ENCODE measurements at regions not wholly inside any gene's neighbourhood (a gene's known extent, or its start where the extent isn't known, plus 50 kb on each side); places are given as distances from the start of the nearest gene placed in this dataset.

DNA sequence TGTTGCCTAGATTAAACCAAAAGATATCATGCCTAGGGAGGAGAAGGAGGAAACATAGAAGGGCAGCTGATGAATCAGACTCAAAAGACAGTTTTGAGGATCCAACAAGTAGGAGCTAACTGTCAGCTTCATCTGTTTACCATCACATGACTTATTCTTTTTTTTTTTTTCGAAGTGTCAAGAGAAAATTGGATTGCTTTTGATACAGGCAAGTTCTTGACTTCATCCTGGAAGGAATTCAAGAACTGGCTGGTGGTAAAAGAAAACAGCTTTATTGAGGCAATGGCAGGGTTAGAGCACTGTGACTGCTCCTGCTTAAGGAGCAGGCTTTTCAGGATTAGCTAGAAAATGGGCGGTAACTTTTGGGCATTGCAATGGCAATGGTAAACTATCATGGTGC lies 227.5 kb upstream of the KCNMB2 start:
- Histone ChIP-seq H3K4me3 (ENCODE audit: extremely low read depth in 1 of 4, insufficient read depth in 2 of 4, low read depth in 3 of 4, low read length in 4 of 4) (no peak overlapping the region), H3K4me2 (ENCODE audit: insufficient read depth in 1 of 2, low read depth in 2 of 2, low read length in 2 of 2) (no peak overlapping the region), H4K8ac (ENCODE audit: extremely low read depth, insufficient read depth, low read length) (no peak overlapping the region), H3K79me2 (ENCODE audit: control insufficient read depth in 1 of 2, insufficient read depth in 2 of 2, low read length in 2 of 2) (no peaks in the 10 kb centered on the region), H3K23me2 (ENCODE audit: low read depth, low read length) (no peaks in the 10 kb centered on the region), H3K27me3 (replicated peaks in 1 of 4; ENCODE audit: control insufficient read depth in 3 of 4, extremely low read depth in 1 of 4, insufficient read depth in 3 of 4, low read length in 3 of 4) (no peaks in the 10 kb centered on the region), H3K56ac (replicated peaks; ENCODE audit: insufficient read length, low read depth, low read length) (no peak overlapping the region), H3K18ac (ENCODE audit: extremely low read depth, low read length) (no peak overlapping the region), H2BK15ac (ENCODE audit: low read length) (no peak overlapping the region), H3K14ac (ENCODE audit: insufficient read length) (no peak overlapping the region), H2BK120ac (replicated peaks; ENCODE audit: low read depth, low read length) (no peak overlapping the region), H3K27ac (ENCODE audit: low read depth, low read length) (no peak overlapping the region), H2BK12ac (ENCODE audit: low read depth, low read length) (no peak overlapping the region), H3K79me1 (ENCODE audit: low read depth, low read length) (no peaks in the 10 kb centered on the region), H3K9ac (replicated peaks in 1 of 4; ENCODE audit: extremely low read depth in 1 of 4, low read depth in 3 of 4, low read length in 3 of 4) (no peak overlapping the region), H3K4me1 (replicated peaks in 1 of 4; ENCODE audit: control insufficient read depth in 3 of 4, insufficient read depth in 4 of 4, low read length in 3 of 4) (no peaks in the 10 kb centered on the region), H3K9me3 (ENCODE audit: insufficient read depth in 2 of 2, low read depth in 1 of 2, low read length in 1 of 2) (no peaks in the 10 kb centered on the region), H3K36me3 (ENCODE audit: control insufficient read depth in 2 of 4, insufficient read depth in 4 of 4, low read length in 3 of 4) (no peaks in the 10 kb centered on the region), H2BK20ac (ENCODE audit: low read length) (no peak overlapping the region), H2AFZ (ENCODE audit: low read length) (no peak overlapping the region), H3K4ac (replicated peaks; ENCODE audit: insufficient read length, low read depth, low read length) (no peak overlapping the region), H4K5ac (ENCODE audit: insufficient read length, low read depth, low read length) (no peak overlapping the region), H2AK5ac (ENCODE audit: low read depth, low read length) (no peak overlapping the region), H4K91ac (replicated peaks; ENCODE audit: insufficient read length, low read length) (no peak overlapping the region), H3K23ac (ENCODE audit: insufficient read length) (no peak overlapping the region), H2BK5ac (ENCODE audit: low read depth, low read length) (no peak overlapping the region), H4K20me1 (replicated peaks in 1 of 2; ENCODE audit: control insufficient read depth in 1 of 2, insufficient read depth in 2 of 2, low read length in 2 of 2) (no peaks in the 10 kb centered on the region)
- DNase-seq (ENCODE audit: low read depth in 1 of 2, low spot score in 2 of 2) (no peak), FAIRE-seq (no peak)
- ChIA-PET POLR2A (ENCODE audit: partially characterized antibody) (no interaction called here), CTCF (ENCODE audit: partially characterized antibody) (interaction anchor here (0.6 kb wide), 1 partner anchor 451 kb away, joined by 4 read pairs; no protein-coding TSS in a partner anchor)
- WGBS, 2 experiments (ENCODE audit: extremely low coverage in 1 of 2, insufficient coverage in 1 of 2, insufficient read length in 1 of 2, insufficient replicate concordance in 2 of 2, low coverage in 1 of 2, low lambda C conversion rate in 2 of 2, missing lambda C conversion rate in 1 of 2) = 90% methylated on average over 2 of the region's 2 CpGs; no CpG with 5 or more reads in 1 of the 2 experiments
- TF ChIP-seq TCF12 (IDR thresholded peaks at IDR 0.05; ENCODE audit: low read depth, low read length) (no peak), EGR1 (IDR thresholded peaks at IDR 0.05; ENCODE audit: borderline replicate concordance, low read depth, low read length) (no peak), CBX5 (IDR thresholded peaks at IDR 0.05; ENCODE audit: low read depth, low read length) (no peak), CHD1 (IDR thresholded peaks at IDR 0.05; ENCODE audit: low read depth, low read length) (no peak), YY1 (IDR thresholded peaks at IDR 0.05; ENCODE audit: low read depth, low read length) (no peak), SRF (IDR thresholded peaks at IDR 0.05; ENCODE audit: low read depth, low read length) (no peak), BRCA1 (IDR thresholded peaks at IDR 0.05; ENCODE audit: low read depth, low read length) (no peak), SAP30 (IDR thresholded peaks at IDR 0.05; ENCODE audit: insufficient read depth, insufficient replicate concordance, low read length) (no peak), POLR2A (IDR thresholded peaks at IDR 0.05; ENCODE audit: control extremely low read depth in 1 of 2, low read depth in 2 of 2, low read length in 2 of 2) (no peak), HDAC6 (IDR thresholded peaks at IDR 0.05; ENCODE audit: low read depth, low read length) (no peak), ASH2L (IDR thresholded peaks at IDR 0.05; ENCODE audit: low read length) (no peak), CHD2 (IDR thresholded peaks at IDR 0.05; ENCODE audit: low read length) (no peak), CTBP2 (IDR thresholded peaks at IDR 0.05; ENCODE audit: borderline replicate concordance, insufficient read depth, insufficient read length, low read length) (no peak), TBP (IDR thresholded peaks at IDR 0.05; ENCODE audit: low read depth, low read length) (no peak)
- TF ChIP-seq, protein P1, sequence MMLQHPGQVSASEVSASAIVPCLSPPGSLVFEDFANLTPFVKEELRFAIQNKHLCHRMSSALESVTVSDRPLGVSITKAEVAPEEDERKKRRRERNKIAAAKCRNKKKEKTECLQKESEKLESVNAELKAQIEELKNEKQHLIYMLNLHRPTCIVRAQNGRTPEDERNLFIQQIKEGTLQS (IDR thresholded peaks at IDR 0.05; ENCODE audit: insufficient read depth, low read depth, low read length) = no peak
- TF ChIP-seq, protein P2, sequence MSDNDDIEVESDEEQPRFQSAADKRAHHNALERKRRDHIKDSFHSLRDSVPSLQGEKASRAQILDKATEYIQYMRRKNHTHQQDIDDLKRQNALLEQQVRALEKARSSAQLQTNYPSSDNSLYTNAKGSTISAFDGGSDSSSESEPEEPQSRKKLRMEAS (IDR thresholded peaks at IDR 0.05) = no peak
